GM18499 (cell line): ENCODE measurements at regions not wholly inside any gene's neighbourhood (a gene's known extent, or its start where the extent isn't known, plus 50 kb on each side); places are given as distances from the start of the nearest gene placed in this dataset.

Source experiments
- ATAC-seq: cut with Tn5 transposase; IDR thresholded peaks from one replicate; pipeline ENCODE4 v1.9.1; 2021; ENCODE audit warnings: moderate number of reproducible peaks; ENCODE audit not compliant: insufficient read depth, unreplicated experiment

DNA sequence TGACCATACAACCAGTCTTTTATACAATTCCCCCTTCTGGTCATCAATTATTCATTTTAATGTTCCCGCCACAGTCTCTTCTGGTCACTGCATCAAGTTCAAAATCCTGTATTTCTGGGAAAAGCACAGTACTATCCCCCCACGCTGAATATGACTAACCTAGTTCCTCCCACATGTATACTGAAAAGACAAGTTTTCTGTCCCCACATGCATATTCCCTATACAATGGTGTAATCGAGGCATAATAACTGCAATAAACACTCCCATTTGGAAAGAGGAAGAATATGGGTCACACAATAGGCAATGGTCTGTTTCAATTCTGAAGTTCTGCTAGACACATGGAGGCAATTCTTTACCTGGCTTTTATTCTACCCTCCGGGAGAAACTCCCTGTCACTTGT lies 344.9 kb downstream of the EFNA5 start:
- no peak for ATAC-seq

- ATAC-seq = no peak
Measured at GRCh38 chr5:107324809-107325208, 345.9 kb downstream of the EFNA5 start.

DNA sequence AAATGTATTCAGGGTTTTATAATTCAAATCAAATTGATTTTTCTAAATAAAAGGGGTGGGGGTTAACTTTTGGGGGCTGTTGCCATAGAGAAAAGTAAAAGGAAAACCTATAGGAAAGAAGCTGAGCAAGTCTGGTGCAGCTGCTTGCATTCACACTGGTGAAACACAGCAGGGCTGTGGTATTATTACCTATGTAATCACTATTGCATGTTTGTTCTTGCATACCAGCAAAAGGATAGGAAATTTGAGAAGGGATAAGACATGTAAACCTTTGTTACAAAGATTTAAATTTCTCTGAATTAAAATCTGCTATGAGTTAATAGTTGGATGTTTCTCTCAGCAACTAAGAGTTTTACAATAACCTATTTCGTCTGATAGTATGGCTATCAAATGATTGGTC lies 346.7 kb downstream of the EFNA5 start:
- ATAC-seq = no peak

DNA sequence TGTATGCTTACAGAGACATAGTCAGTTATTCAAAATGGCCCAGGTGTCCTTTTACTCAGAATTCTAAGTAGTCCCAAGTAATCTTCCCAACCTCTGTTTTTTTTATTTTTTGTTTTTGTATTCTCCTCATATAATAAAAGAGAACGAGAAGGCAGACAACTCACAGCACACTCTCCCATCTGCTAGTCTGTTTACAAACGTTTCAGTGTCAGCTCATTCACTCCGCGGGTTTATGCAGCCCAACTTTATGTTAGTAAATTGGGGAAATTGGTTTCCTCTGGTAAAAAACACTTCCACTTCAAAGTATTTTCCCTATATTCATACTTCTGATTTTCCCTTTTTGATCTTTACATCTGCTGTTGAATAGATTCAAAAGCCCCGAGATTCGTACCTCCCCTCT lies 347.2 kb downstream of the EFNA5 start:
- ATAC-seq = no peak

DNA sequence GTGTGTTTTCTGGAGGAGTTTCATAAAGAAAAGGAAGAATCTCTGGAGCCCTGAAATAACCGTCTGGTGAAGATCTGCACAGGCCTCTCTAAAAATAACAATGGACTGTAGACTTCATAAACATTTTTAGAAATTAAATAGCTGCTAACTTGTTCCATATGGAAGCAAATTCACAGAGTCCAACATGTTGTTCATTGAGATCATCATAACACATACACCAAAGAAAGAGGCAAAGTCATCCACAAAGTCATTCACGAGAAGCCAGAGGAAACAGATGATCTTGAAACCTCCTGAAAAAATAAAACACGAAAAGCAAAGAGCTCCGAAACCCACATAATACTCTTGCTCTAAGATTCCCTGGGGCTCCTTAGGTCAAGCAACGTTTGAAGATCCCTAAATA lies 347.8 kb downstream of the EFNA5 start:
- no peak for ATAC-seq

DNA sequence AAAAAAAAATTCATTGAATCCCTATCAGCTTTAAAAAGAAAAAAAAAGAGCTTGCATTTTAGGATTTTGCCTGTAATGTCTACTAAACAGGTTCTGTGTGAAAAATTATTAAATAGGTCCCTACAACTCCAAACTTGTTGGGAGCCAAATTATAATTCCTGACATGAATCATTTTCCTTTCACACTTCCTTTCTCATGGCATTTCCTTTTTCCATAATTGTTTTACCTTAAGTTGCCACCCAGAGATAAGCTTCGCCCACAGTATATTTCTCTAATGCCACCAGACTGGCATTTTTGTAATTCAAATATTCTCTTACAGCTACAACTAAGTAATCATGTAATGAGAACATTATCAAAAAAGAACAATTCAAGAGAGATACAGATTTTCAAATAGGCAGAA lies 348.8 kb downstream of the EFNA5 start:
- ATAC-seq = no peak

GRCh38 chr5:107320846-107321245 lies 349.9 kb downstream of the EFNA5 start:
- ATAC-seq = no peak

DNA sequence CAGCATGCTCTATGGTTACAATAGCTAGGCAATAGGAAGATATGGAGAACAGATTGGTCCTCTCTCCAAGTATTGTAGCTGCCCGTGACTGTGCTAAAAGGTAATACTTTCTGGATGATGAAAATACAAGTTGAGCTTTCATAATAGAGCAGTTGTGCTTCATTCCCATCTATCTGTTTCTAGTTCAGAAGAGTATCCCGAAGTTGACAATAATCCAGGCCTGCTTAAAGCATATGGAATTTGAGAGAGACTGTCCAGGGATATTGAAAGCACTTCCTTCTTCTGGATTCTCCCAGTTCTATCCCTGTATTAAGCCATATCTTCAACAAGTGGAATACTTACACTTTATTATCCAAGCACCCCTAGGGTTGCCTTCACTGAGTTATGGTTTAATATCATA lies 350.4 kb downstream of the EFNA5 start:
- ATAC-seq = no peak

DNA sequence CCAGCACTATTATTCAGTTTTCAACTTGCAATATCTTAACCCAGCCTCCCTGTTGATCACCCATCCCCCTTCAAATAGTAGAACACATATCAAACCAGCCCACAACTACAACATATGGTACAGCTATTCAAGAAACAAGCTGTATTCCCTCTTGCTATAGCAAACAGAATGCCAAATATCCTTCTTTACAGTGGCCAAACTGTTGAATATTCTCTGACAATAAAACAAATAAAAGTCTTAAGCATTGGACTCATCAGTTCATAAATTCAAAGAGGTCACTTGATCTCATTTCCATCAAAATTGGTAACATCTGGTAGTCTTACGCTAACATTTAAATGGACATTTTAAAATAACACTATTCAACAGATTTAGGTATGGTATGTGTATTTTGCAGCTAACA lies 350.8 kb downstream of the EFNA5 start:
- ATAC-seq = no peak

- ATAC-seq = no peak
Measured at GRCh38 chr5:107314330-107314729, 356.4 kb downstream of the EFNA5 start.

- ATAC-seq = no peak
Measured at GRCh38 chr5:107313921-107314320, 356.8 kb downstream of the EFNA5 start.

- no peak for ATAC-seq
Measured at GRCh38 chr5:107313098-107313497, 357.6 kb downstream of the EFNA5 start.

DNA sequence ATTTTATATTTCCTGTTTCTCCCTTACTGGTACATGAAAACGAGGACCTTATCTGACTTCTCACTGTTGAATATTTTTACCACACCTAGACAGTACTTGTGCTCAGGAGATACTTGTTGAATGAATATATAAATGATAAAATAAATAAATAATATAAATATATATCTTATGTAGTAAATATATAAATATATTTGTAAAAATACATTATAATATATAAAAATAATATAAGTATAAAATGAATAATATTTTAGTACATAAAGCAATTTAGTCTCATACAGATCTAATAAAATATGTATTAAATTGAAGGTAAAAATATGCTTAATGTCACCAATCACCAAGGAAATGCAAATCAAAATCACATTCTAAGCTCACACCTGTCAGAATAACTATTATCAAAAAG lies 360.6 kb downstream of the EFNA5 start:
- no peak for ATAC-seq

DNA sequence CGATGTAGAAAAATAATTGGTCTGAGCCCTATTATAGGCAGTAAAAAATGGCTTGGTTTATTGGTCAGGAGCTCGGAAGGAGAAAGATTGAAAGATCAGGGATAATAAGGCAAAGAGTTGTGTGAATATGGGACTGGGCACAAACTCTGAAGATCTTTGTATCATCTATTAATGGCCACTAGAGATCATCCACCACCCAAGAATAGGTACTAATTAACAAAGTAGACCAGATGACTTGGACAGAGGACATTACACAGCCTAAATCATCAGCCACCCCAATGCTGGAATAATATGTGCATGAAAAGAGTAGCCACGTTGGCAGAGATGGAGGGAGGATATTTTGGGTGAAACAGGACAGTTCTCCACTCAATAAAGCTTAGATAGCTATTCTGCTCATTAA lies 364.1 kb downstream of the EFNA5 start:
- no peak for ATAC-seq

DNA sequence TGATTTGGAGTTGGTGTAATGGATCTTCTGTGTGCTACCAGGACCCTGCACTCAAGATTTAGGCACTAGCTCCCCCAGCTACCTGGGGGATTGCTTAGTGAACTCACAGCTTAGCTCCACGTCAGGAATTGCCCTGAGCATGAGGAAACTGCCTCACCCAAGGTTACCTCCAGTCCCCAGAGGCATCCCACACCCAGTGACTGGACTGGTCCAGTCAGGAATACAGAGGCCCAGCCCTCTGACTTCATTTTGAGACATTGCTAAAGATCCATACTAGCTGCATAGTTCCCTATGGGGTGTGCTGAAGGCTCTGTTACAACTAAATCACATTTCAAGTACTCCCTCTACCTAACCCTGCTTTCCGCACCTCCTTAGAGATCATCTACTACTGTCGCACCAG lies 364.7 kb downstream of the EFNA5 start:
- ATAC-seq = no peak

DNA sequence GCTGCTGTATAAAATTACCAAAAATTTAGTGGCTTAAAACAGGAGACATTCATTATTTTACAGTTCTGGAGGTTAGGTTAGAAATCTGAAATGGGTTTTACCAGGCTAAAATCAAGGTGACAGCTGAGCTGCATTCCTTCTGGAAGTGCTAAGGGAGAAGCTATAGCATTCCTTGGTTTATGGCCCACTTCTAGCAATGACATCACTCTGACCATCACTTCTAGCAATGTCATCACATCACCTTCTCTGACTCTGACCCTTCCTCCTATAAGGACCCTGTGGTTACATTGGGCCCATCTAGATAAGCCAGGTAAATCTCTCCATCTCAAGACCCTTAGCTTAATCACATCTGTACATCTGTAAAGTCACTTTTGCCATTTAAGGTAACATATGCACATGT lies 366.1 kb downstream of the EFNA5 start:
- no peak for ATAC-seq

- ATAC-seq = no peak
Measured at GRCh38 chr5:107303171-107303968, 367.4 kb downstream of the EFNA5 start.

- no peak for ATAC-seq
Measured at GRCh38 chr5:107302441-107302840, 368.3 kb downstream of the EFNA5 start.

DNA sequence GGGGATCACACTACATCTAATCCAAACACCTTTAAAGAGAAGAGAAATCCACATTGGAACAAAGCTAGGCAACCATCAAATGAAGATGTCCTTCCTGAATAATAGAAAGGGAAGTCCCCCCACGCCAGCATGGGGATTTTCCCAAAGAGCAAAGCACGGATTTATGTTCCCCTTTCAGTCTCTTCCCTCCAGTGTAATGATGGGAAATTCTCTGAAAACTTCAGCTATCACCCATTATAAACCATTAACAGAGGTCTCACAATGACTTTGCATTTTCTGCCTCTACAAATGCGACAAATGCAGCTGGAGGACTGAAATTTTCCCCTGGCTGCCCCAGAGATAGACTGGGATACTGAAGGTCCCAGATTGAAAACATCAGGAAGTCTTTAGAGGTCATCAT lies 368.7 kb downstream of the EFNA5 start:
- no peak for ATAC-seq

- ATAC-seq = no peak
Measured at GRCh38 chr5:107300721-107301327, 369.9 kb downstream of the EFNA5 start.

DNA sequence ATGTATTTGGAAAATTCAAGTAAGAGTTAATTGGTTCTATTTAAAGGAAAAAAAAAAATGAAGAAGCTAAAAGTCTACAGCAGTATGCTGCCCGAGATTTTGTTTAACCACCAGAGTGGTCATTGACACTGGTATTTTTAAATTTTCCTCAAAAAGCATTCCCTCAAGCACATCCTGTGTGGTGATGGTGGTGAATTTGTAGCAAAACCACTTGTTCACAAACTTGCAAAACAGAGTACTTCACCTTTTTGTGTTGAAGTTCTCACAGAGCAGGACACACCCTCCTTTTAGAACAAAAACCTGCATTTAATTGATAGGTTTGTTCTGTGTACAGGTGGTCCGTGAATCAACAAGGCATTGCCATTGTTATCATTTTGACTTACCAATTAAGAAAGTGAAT lies 374.2 kb downstream of the EFNA5 start:
- ATAC-seq = no peak

GRCh38 chr5:107295914-107296313 lies 374.8 kb downstream of the EFNA5 start:
- ATAC-seq = no peak
